GM23338 (cell line): ENCODE measurements at regions not wholly inside any gene's neighbourhood (a gene's known extent, or its start where the extent isn't known, plus 50 kb on each side); places are given as distances from the start of the nearest gene placed in this dataset.

ENCODE experiments used
- ATAC-seq: fragments of 200-7000 bp; cut with Tn5 transposase; 3 replicates; pipeline ENCODE4 v1.9.1; 2020
- DNase-seq: peaks from one replicate; pipeline ENCODE4 v3.0.0-alpha.2; 2015; ENCODE audit warnings: low spot score
- H2AFZ ChIP-seq: fragments of 200-600 bp; sonication (generic); 2 replicates; pipeline ENCODE4 v1.8.0; 2016; ENCODE audit warnings: antibody characterized with exemption, mild to moderate bottlenecking, moderate library complexity
- H3F3A ChIP-seq: fragments of 200-600 bp; sonication (generic); replicated peaks from 2 replicates; pipeline ENCODE4 v1.8.0; 2017; ENCODE audit warnings: antibody characterized with exemption, mixed run types, low read depth
- H3K27ac ChIP-seq: fragments of 200-600 bp; sonication (generic); 2 replicates; pipeline ENCODE4 v1.6.1; 2016; ENCODE audit warnings: low read depth
- H3K27me3 ChIP-seq: fragments of 200-600 bp; sonication (generic); 2 replicates; pipeline ENCODE4 v1.8.0; 2016; ENCODE audit warnings: mild to moderate bottlenecking, mixed run types, moderate library complexity; ENCODE audit not compliant: insufficient read depth
- H3K36me3 ChIP-seq: fragments of 200-600 bp; sonication (generic); 2 replicates; pipeline ENCODE4 v1.8.0; 2016; ENCODE audit warnings: mild to moderate bottlenecking; ENCODE audit not compliant: insufficient read depth
- H3K4me1 ChIP-seq: fragments of 200-600 bp; sonication (generic); 2 replicates; pipeline ENCODE4 v1.8.0; 2016; ENCODE audit warnings: mild to moderate bottlenecking, moderate library complexity; ENCODE audit not compliant: insufficient read depth
- H3K4me2 ChIP-seq: fragments of 200-600 bp; sonication (generic); 2 replicates; pipeline ENCODE4 v1.7.1; 2017; ENCODE audit warnings: mixed run types
- H3K4me3 ChIP-seq: fragments of 200-600 bp; sonication (generic); 2 replicates; pipeline ENCODE4 v1.6.1; 2016; ENCODE audit warnings: mixed run types
- H3K79me2 ChIP-seq: fragments of 200-600 bp; sonication (generic); replicated peaks from 2 replicates; pipeline ENCODE4 v1.8.0; 2017; ENCODE audit warnings: mild to moderate bottlenecking; ENCODE audit not compliant: insufficient read depth
- H3K9me2 ChIP-seq: fragments of 200-600 bp; sonication (generic); 2 replicates; pipeline ENCODE4 v1.8.0; 2017; ENCODE audit not compliant: insufficient read depth
- H4K20me1 ChIP-seq: fragments of 200-600 bp; sonication (generic); replicated peaks from 2 replicates; pipeline ENCODE4 v1.8.0; 2017; ENCODE audit warnings: mild to moderate bottlenecking; ENCODE audit not compliant: insufficient read depth
- H3K27ac Mint-ChIP-seq: 2 replicates; pipeline ENCODE4 v1.8.0; 2020; ENCODE audit warnings: inconsistent platforms, mild to moderate bottlenecking, moderate library complexity, mixed read lengths
- H3K27me3 Mint-ChIP-seq: 3 replicates; pipeline ENCODE4 v1.8.0; 2022; ENCODE audit warnings: low read depth, mild to moderate bottlenecking, moderate library complexity, mixed read lengths, inconsistent platforms; ENCODE audit not compliant: insufficient read depth, poor library complexity
- H3K36me3 Mint-ChIP-seq: 3 replicates; pipeline ENCODE4 v1.8.0; 2021; ENCODE audit warnings: low read depth, mild to moderate bottlenecking, inconsistent platforms, moderate library complexity, mixed read lengths
- H3K4me1 Mint-ChIP-seq: 3 replicates; pipeline ENCODE4 v1.8.0; 2020; ENCODE audit warnings: mild to moderate bottlenecking, inconsistent platforms, mixed read lengths
- H3K4me3 Mint-ChIP-seq: 3 replicates; pipeline ENCODE4 v1.8.0; 2021; ENCODE audit warnings: moderate library complexity, mild to moderate bottlenecking, inconsistent platforms, mixed read lengths
- H3K9me3 Mint-ChIP-seq: 3 replicates; pipeline ENCODE4 v1.8.0; 2020; ENCODE audit warnings: moderate library complexity, mild to moderate bottlenecking, inconsistent platforms, mixed read lengths
- EZH2phosphoT487 ChIP-seq: fragments of 200-600 bp; sonication (generic); IDR thresholded peaks from one replicate; pipeline ENCODE4 v1.8.1; 2018; ENCODE audit warnings: antibody characterized with exemption; ENCODE audit not compliant: unreplicated experiment
- NANOG ChIP-seq: IDR thresholded peaks from 2 replicates; pipeline ENCODE4 v1.6.1; 2016; ENCODE audit warnings: antibody characterized with exemption, borderline replicate concordance
- STAT1 ChIP-seq: IDR thresholded peaks from one replicate; pipeline ENCODE4 v1.6.1; 2016; ENCODE audit warnings: antibody characterized with exemption; ENCODE audit not compliant: unreplicated experiment
- TF ChIP-seq, protein P1 (sequence below): IDR thresholded peaks from one replicate; pipeline ENCODE4 v1.6.1; 2018; ENCODE audit warnings: antibody characterized with exemption; ENCODE audit not compliant: unreplicated experiment
- TF ChIP-seq, protein P2 (sequence below): fragments of 250-450 bp; sonication (Bioruptor Pico); IDR thresholded peaks from 2 replicates; pipeline ENCODE4 v1.5.0; 2020; ENCODE audit warnings: mild to moderate bottlenecking, moderate library complexity
- TF ChIP-seq, protein P3 (sequence below), 2 experiments: fragments of 200-600 bp in 1 of 2; sonication (generic) in 1 of 2; conservative IDR thresholded peaks; 2 replicates each; pipeline versions ENCODE4 v1.5.1 to v1.6.1; 2016 to 2017; ENCODE audit warnings: antibody characterized with exemption in 2 of 2, low read depth in 2 of 2, mild to moderate bottlenecking in 2 of 2, moderate library complexity in 1 of 2

DNA sequence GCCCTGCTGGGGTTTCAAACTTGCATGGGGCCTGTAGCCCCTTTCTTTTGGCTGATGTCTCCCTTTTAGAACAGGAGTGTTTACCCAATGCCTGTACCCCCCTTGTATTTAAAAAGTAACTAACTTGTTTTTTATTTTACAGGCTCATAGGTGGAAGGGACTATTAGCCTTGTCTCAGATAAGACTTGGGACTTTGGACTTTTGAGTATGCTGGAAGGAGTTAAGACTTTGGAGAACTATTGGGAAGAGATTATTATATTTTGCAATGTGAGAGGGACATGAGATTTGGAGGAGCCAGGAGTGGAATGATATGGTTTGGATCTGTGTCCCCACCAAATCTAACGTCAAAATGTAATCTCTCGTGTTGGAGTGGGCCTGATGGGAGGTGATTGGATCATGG, 314.9 kb upstream of the SP8 start:
- Mint-ChIP-seq H3K27me3 (no peaks in the 10 kb centered on the region), H3K27ac (no peak overlapping the region), H3K36me3 (no peaks in the 10 kb centered on the region), H3K4me1 (no peaks in the 10 kb centered on the region), H3K9me3 (no peaks in the 10 kb centered on the region), H3K4me3 (no peak overlapping the region)
- no peaks in the 10 kb centered on the region for H3K36me3 ChIP-seq
- H3K79me2 ChIP-seq = no peaks in the 10 kb centered on the region
- no peak overlapping the region for H2AFZ ChIP-seq
- peaks cover 7% of the 10 kb centered on the region; the same call in 1 of the 2 replicates for H3K9me2 ChIP-seq
- no peak overlapping the region for H3K4me3 ChIP-seq
- no peak for DNase-seq
- no peak overlapping the region for H3K27ac ChIP-seq
- no peak overlapping the region for H3K4me2 ChIP-seq
- no peaks in the 10 kb centered on the region for H3K4me1 ChIP-seq
- no peak for ATAC-seq
- no peaks in the 10 kb centered on the region for H3F3A ChIP-seq
- H4K20me1 ChIP-seq = no peaks in the 10 kb centered on the region
- no peaks in the 10 kb centered on the region for H3K27me3 ChIP-seq
- TF ChIP-seq EZH2phosphoT487 (no peak), NANOG (no peak), STAT1 (no peak)
- TF ChIP-seq, protein P1, sequence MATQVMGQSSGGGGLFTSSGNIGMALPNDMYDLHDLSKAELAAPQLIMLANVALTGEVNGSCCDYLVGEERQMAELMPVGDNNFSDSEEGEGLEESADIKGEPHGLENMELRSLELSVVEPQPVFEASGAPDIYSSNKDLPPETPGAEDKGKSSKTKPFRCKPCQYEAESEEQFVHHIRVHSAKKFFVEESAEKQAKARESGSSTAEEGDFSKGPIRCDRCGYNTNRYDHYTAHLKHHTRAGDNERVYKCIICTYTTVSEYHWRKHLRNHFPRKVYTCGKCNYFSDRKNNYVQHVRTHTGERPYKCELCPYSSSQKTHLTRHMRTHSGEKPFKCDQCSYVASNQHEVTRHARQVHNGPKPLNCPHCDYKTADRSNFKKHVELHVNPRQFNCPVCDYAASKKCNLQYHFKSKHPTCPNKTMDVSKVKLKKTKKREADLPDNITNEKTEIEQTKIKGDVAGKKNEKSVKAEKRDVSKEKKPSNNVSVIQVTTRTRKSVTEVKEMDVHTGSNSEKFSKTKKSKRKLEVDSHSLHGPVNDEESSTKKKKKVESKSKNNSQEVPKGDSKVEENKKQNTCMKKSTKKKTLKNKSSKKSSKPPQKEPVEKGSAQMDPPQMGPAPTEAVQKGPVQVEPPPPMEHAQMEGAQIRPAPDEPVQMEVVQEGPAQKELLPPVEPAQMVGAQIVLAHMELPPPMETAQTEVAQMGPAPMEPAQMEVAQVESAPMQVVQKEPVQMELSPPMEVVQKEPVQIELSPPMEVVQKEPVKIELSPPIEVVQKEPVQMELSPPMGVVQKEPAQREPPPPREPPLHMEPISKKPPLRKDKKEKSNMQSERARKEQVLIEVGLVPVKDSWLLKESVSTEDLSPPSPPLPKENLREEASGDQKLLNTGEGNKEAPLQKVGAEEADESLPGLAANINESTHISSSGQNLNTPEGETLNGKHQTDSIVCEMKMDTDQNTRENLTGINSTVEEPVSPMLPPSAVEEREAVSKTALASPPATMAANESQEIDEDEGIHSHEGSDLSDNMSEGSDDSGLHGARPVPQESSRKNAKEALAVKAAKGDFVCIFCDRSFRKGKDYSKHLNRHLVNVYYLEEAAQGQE = no peak
- TF ChIP-seq, protein P2, sequence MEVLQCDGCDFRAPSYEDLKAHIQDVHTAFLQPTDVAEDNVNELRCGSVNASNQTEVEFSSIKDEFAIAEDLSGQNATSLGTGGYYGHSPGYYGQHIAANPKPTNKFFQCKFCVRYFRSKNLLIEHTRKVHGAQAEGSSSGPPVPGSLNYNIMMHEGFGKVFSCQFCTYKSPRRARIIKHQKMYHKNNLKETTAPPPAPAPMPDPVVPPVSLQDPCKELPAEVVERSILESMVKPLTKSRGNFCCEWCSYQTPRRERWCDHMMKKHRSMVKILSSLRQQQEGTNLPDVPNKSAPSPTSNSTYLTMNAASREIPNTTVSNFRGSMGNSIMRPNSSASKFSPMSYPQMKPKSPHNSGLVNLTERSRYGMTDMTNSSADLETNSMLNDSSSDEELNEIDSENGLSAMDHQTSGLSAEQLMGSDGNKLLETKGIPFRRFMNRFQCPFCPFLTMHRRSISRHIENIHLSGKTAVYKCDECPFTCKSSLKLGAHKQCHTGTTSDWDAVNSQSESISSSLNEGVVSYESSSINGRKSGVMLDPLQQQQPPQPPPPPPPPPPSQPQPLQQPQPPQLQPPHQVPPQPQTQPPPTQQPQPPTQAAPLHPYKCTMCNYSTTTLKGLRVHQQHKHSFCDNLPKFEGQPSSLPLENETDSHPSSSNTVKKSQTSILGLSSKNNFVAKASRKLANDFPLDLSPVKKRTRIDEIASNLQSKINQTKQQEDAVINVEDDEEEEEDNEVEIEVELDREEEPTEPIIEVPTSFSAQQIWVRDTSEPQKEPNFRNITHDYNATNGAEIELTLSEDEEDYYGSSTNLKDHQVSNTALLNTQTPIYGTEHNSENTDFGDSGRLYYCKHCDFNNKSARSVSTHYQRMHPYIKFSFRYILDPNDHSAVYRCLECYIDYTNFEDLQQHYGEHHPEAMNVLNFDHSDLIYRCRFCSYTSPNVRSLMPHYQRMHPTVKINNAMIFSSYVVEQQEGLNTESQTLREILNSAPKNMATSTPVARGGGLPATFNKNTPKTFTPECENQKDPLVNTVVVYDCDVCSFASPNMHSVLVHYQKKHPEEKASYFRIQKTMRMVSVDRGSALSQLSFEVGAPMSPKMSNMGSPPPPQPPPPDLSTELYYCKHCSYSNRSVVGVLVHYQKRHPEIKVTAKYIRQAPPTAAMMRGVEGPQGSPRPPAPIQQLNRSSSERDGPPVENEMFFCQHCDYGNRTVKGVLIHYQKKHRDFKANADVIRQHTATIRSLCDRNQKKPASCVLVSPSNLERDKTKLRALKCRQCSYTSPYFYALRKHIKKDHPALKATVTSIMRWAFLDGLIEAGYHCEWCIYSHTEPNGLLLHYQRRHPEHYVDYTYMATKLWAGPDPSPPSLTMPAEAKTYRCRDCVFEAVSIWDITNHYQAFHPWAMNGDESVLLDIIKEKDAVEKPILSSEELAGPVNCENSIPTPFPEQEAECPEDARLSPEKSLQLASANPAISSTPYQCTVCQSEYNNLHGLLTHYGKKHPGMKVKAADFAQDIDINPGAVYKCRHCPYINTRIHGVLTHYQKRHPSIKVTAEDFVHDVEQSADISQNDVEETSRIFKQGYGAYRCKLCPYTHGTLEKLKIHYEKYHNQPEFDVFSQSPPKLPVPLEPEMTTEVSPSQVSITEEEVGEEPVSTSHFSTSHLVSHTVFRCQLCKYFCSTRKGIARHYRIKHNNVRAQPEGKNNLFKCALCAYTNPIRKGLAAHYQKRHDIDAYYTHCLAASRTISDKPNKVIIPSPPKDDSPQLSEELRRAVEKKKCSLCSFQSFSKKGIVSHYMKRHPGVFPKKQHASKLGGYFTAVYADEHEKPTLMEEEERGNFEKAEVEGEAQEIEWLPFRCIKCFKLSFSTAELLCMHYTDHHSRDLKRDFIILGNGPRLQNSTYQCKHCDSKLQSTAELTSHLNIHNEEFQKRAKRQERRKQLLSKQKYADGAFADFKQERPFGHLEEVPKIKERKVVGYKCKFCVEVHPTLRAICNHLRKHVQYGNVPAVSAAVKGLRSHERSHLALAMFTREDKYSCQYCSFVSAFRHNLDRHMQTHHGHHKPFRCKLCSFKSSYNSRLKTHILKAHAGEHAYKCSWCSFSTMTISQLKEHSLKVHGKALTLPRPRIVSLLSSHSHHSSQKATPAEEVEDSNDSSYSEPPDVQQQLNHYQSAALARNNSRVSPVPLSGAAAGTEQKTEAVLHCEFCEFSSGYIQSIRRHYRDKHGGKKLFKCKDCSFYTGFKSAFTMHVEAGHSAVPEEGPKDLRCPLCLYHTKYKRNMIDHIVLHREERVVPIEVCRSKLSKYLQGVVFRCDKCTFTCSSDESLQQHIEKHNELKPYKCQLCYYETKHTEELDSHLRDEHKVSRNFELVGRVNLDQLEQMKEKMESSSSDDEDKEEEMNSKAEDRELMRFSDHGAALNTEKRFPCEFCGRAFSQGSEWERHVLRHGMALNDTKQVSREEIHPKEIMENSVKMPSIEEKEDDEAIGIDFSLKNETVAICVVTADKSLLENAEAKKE (CRISPR knock-in tag) = no peak
- TF ChIP-seq, protein P3, sequence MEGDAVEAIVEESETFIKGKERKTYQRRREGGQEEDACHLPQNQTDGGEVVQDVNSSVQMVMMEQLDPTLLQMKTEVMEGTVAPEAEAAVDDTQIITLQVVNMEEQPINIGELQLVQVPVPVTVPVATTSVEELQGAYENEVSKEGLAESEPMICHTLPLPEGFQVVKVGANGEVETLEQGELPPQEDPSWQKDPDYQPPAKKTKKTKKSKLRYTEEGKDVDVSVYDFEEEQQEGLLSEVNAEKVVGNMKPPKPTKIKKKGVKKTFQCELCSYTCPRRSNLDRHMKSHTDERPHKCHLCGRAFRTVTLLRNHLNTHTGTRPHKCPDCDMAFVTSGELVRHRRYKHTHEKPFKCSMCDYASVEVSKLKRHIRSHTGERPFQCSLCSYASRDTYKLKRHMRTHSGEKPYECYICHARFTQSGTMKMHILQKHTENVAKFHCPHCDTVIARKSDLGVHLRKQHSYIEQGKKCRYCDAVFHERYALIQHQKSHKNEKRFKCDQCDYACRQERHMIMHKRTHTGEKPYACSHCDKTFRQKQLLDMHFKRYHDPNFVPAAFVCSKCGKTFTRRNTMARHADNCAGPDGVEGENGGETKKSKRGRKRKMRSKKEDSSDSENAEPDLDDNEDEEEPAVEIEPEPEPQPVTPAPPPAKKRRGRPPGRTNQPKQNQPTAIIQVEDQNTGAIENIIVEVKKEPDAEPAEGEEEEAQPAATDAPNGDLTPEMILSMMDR (conservative IDR thresholded peaks at IDR 0.05; ENCODE audit: low read depth in 2 of 2) = no peak
